ENCODE measurements at regions not wholly inside any gene's neighbourhood (a gene's known extent, or its start where the extent isn't known, plus 50 kb on each side); places are given as distances from the start of the nearest gene placed in this dataset.
A peak's percentile ranks its signal among the peaks of the same experiment; 100 is the strongest.

- no peak for TF ChIP-seq POLR2AphosphoS5 (IDR thresholded peaks at IDR 0.05; ENCODE audit: low read depth, low read length)
- TF ChIP-seq POLR2A (IDR thresholded peaks at IDR 0.05; ENCODE audit: low read depth, low read length) = no peak
- no peak for TF ChIP-seq POU2F2 (IDR thresholded peaks at IDR 0.05; ENCODE audit: low read depth, low read length)
- TF ChIP-seq PAX5 (IDR thresholded peaks at IDR 0.05; ENCODE audit: insufficient read depth, low read length, severe bottlenecking) = no peak
- no peak for TF ChIP-seq TAF1 (IDR thresholded peaks at IDR 0.05; ENCODE audit: low read depth, low read length)
- no peak for TF ChIP-seq SPI1 (IDR thresholded peaks at IDR 0.05; ENCODE audit: low read depth, low read length)
- no peak for FAIRE-seq
- no peak for DNase-seq (ENCODE audit: insufficient read length, low spot score)
Measured at GRCh38 chr4:89482926-89483595, 175.5 kb upstream of the GPRIN3 start.

- TF ChIP-seq POLR2A (IDR thresholded peaks at IDR 0.05; ENCODE audit: low read depth, low read length) = no peak
- TF ChIP-seq POU2F2 (IDR thresholded peaks at IDR 0.05; ENCODE audit: low read depth, low read length) = no peak
- no peak for TF ChIP-seq SPI1 (IDR thresholded peaks at IDR 0.05; ENCODE audit: low read depth, low read length)
- TF ChIP-seq PAX5 (IDR thresholded peaks at IDR 0.05; ENCODE audit: insufficient read depth, low read length, severe bottlenecking) = no peak
- no peak for TF ChIP-seq POLR2AphosphoS5 (IDR thresholded peaks at IDR 0.05; ENCODE audit: low read depth, low read length)
- no peak for TF ChIP-seq TAF1 (IDR thresholded peaks at IDR 0.05; ENCODE audit: low read depth, low read length)
- FAIRE-seq (peak; percentile 77), DNase-seq (ENCODE audit: insufficient read length, low spot score) (no peak)
Measured at GRCh38 chr4:89482251-89482650, 174.7 kb upstream of the GPRIN3 start.

GRCh38 chr4:89469930-89470375 lies 162.4 kb upstream of the GPRIN3 start:
- DNase-seq (ENCODE audit: insufficient read length, low spot score) = no peak
- TF ChIP-seq POLR2AphosphoS5 (IDR thresholded peaks at IDR 0.05; ENCODE audit: low read depth, low read length) = no peak
- no peak for TF ChIP-seq POU2F2 (IDR thresholded peaks at IDR 0.05; ENCODE audit: low read depth, low read length)
- no peak for TF ChIP-seq POLR2A (IDR thresholded peaks at IDR 0.05; ENCODE audit: low read depth, low read length)
- TF ChIP-seq PAX5 (IDR thresholded peaks at IDR 0.05; ENCODE audit: insufficient read depth, low read length, severe bottlenecking) = no peak
- no peak for TF ChIP-seq TAF1 (IDR thresholded peaks at IDR 0.05; ENCODE audit: low read depth, low read length)
- no peak; the same call in 1 of the 2 replicates for TF ChIP-seq SPI1 (IDR thresholded peaks at IDR 0.05; ENCODE audit: low read depth, low read length)
- FAIRE-seq = peak; percentile 88

- no peak for TF ChIP-seq POLR2A (IDR thresholded peaks at IDR 0.05; ENCODE audit: low read depth, low read length)
- no peak for TF ChIP-seq SPI1 (IDR thresholded peaks at IDR 0.05; ENCODE audit: low read depth, low read length)
- no peak for TF ChIP-seq TAF1 (IDR thresholded peaks at IDR 0.05; ENCODE audit: low read depth, low read length)
- TF ChIP-seq PAX5 (IDR thresholded peaks at IDR 0.05; ENCODE audit: insufficient read depth, low read length, severe bottlenecking) = no peak
- TF ChIP-seq POLR2AphosphoS5 (IDR thresholded peaks at IDR 0.05; ENCODE audit: low read depth, low read length) = no peak
- no peak for TF ChIP-seq POU2F2 (IDR thresholded peaks at IDR 0.05; ENCODE audit: low read depth, low read length)
- no peak for DNase-seq (ENCODE audit: insufficient read length, low spot score)
- no peak for FAIRE-seq
Measured at GRCh38 chr4:89469516-89469915, 161.9 kb upstream of the GPRIN3 start.

GRCh38 chr4:89468602-89469001 lies 161.0 kb upstream of the GPRIN3 start:
- DNase-seq (ENCODE audit: insufficient read length, low spot score) = no peak
- peak; percentile 33 for FAIRE-seq
- TF ChIP-seq SPI1 (IDR thresholded peaks at IDR 0.05; ENCODE audit: low read depth, low read length) = peak; percentile 81
- no peak for TF ChIP-seq POLR2A (IDR thresholded peaks at IDR 0.05; ENCODE audit: low read depth, low read length)
- TF ChIP-seq PAX5 (IDR thresholded peaks at IDR 0.05; ENCODE audit: insufficient read depth, low read length, severe bottlenecking) = no peak

GRCh38 chr4:89463341-89463740 lies 155.7 kb upstream of the GPRIN3 start:
- DNase-seq (ENCODE audit: insufficient read length, low spot score) (no peak), FAIRE-seq (no peak)
- no peak for TF ChIP-seq POU2F2 (IDR thresholded peaks at IDR 0.05; ENCODE audit: low read depth, low read length)
- TF ChIP-seq POLR2A (IDR thresholded peaks at IDR 0.05; ENCODE audit: low read depth, low read length) = no peak
- TF ChIP-seq SPI1 (IDR thresholded peaks at IDR 0.05; ENCODE audit: low read depth, low read length) = no peak
- no peak for TF ChIP-seq POLR2AphosphoS5 (IDR thresholded peaks at IDR 0.05; ENCODE audit: low read depth, low read length)
- no peak for TF ChIP-seq TAF1 (IDR thresholded peaks at IDR 0.05; ENCODE audit: low read depth, low read length)
- no peak for TF ChIP-seq PAX5 (IDR thresholded peaks at IDR 0.05; ENCODE audit: insufficient read depth, low read length, severe bottlenecking)

GRCh38 chr4:89447543-89447942 lies 139.9 kb upstream of the GPRIN3 start:
- DNase-seq (ENCODE audit: insufficient read length, low spot score) (no peak), FAIRE-seq (no peak)
- no peak for TF ChIP-seq TAF1 (IDR thresholded peaks at IDR 0.05; ENCODE audit: low read depth, low read length)
- TF ChIP-seq POLR2A (IDR thresholded peaks at IDR 0.05; ENCODE audit: low read depth, low read length) = no peak
- no peak for TF ChIP-seq SPI1 (IDR thresholded peaks at IDR 0.05; ENCODE audit: low read depth, low read length)
- TF ChIP-seq POU2F2 (IDR thresholded peaks at IDR 0.05; ENCODE audit: low read depth, low read length) = no peak
- no peak for TF ChIP-seq PAX5 (IDR thresholded peaks at IDR 0.05; ENCODE audit: insufficient read depth, low read length, severe bottlenecking)
- TF ChIP-seq POLR2AphosphoS5 (IDR thresholded peaks at IDR 0.05; ENCODE audit: low read depth, low read length) = no peak

- FAIRE-seq (no peak), DNase-seq (ENCODE audit: insufficient read length, low spot score) (no peak)
- TF ChIP-seq SPI1 (IDR thresholded peaks at IDR 0.05; ENCODE audit: low read depth, low read length) (no peak), POU2F2 (IDR thresholded peaks at IDR 0.05; ENCODE audit: low read depth, low read length) (no peak), PAX5 (IDR thresholded peaks at IDR 0.05; ENCODE audit: insufficient read depth, low read length, severe bottlenecking) (no peak), TAF1 (IDR thresholded peaks at IDR 0.05; ENCODE audit: low read depth, low read length) (no peak), POLR2A (IDR thresholded peaks at IDR 0.05; ENCODE audit: low read depth, low read length) (no peak), POLR2AphosphoS5 (IDR thresholded peaks at IDR 0.05; ENCODE audit: low read depth, low read length) (no peak)
Measured at GRCh38 chr4:89446193-89446592, 138.6 kb upstream of the GPRIN3 start.

- DNase-seq (ENCODE audit: insufficient read length, low spot score) = no peak
- TF ChIP-seq PAX5 (IDR thresholded peaks at IDR 0.05; ENCODE audit: insufficient read depth, low read length, severe bottlenecking) = no peak
- no peak for TF ChIP-seq POU2F2 (IDR thresholded peaks at IDR 0.05; ENCODE audit: low read depth, low read length)
- no peak for TF ChIP-seq TAF1 (IDR thresholded peaks at IDR 0.05; ENCODE audit: low read depth, low read length)
- TF ChIP-seq POLR2A (IDR thresholded peaks at IDR 0.05; ENCODE audit: low read depth, low read length) = no peak
- no peak for TF ChIP-seq POLR2AphosphoS5 (IDR thresholded peaks at IDR 0.05; ENCODE audit: low read depth, low read length)
- TF ChIP-seq SPI1 (IDR thresholded peaks at IDR 0.05; ENCODE audit: low read depth, low read length) = no peak
- no peak for FAIRE-seq
Measured at GRCh38 chr4:89439533-89439932, 131.9 kb upstream of the GPRIN3 start.

All from GM12891 (cell line).